Heart right ventricle (tissue), 16 donors: ENCODE measurements at regions not wholly inside any gene's neighbourhood (a gene's known extent, or its start where the extent isn't known, plus 50 kb on each side); places are given as distances from the start of the nearest gene placed in this dataset.
"Not testable (repeated sequence)": the region's sequence is repeated elsewhere in the genome, so short reads cannot be mapped to it uniquely, and the experiment has no call there.

Experiments used
- ATAC-seq, 8 donors: fragments of 200-7000 bp; cut with Tn5 transposase; one replicate each; pipeline ENCODE4 v1.9.1; 2020; ENCODE audit warnings: mild to moderate bottlenecking in 8 of 8, moderate library complexity in 8 of 8, moderate number of reproducible peaks in 1 of 8
- DNase-seq, 2 donors: peaks; one replicate each; pipeline ENCODE4 v3.0.0-alpha.2; 2020
- H3K27ac ChIP-seq, 10 donors: fragments of 200-600 bp; sonication (generic) in 2 of 10; one replicate each; pipeline versions ENCODE4 v1.5.0 to v1.8.0; 2020 to 2022; ENCODE audit warnings: mild to moderate bottlenecking in 3 of 10
- H3K27me3 ChIP-seq, 7 donors: fragments of 200-600 bp; one replicate each; pipeline ENCODE4 v1.8.0; 2021 to 2022; ENCODE audit warnings: mild to moderate bottlenecking in 2 of 7
- H3K36me3 ChIP-seq, 9 donors: fragments of 200-600 bp; sonication (generic) in 1 of 9; one replicate each; pipeline versions ENCODE4 v1.5.0 to v1.8.0; 2020 to 2022; ENCODE audit warnings: mild to moderate bottlenecking in 2 of 9
- H3K4me1 ChIP-seq, 9 donors: fragments of 200-600 bp; sonication (generic) in 1 of 9; one replicate each; pipeline versions ENCODE4 v1.5.0 to v1.8.0; 2020 to 2022; ENCODE audit warnings: mild to moderate bottlenecking in 4 of 9
- H3K4me3 ChIP-seq, 10 donors: fragments of 200-600 bp; sonication (generic) in 2 of 10; one replicate each; pipeline versions ENCODE4 v1.5.0 to v1.8.0; 2020 to 2022; ENCODE audit warnings: mild to moderate bottlenecking in 7 of 10, moderate library complexity in 2 of 10
- H3K9me3 ChIP-seq, 11 donors: fragments of 200-600 bp in 10 of 11; sonication (generic) in 2 of 11; one replicate each; pipeline versions ENCODE4 v1.5.0 to v1.8.0; 2013 to 2022; ENCODE audit warnings: mild to moderate bottlenecking in 2 of 11, control low read depth in 1 of 11, moderate library complexity in 1 of 11
- CTCF ChIP-seq, 9 donors: fragments of 200-600 bp; sonication (generic) in 2 of 9; IDR thresholded peaks; one replicate each; pipeline versions ENCODE4 v1.5.0 to v1.8.0; 2021 to 2022; ENCODE audit warnings: antibody characterized with exemption in 9 of 9, mild to moderate bottlenecking in 5 of 9, moderate library complexity in 1 of 9
- WGBS, 2 donors: extraction: QIAGEN DNeasy Blood & Tissue Kit; methylation state at CpG; one replicate each; pipeline ENCODE4 v1.1.7; 2013; ENCODE audit warnings: inconsistent platforms in 1 of 2; 5-methylcytosine and 5-hydroxymethylcytosine counted together
- intact Hi-C, 10 donors: fragments of 100-400 bp; cut with DNase I; formaldehyde crosslinking; loops; one replicate each; pipeline versions ENCODE4 v1.11.1 to v1.14.2; 2022
- donor health status: Arrhythmogenic right ventricular cardiomyopathy.
- donor health status: ischemic (EF 13 %, LVEDD 7.1; RV severe dilation, severe dysfunction).
- donor health status: healthy with polysubstance abuse.
- donor health status: DM: no; HTN: yes; CAD: no.
- donor health status: DM: no; HTN: no; CAD: no.
- donor health status: ischemic (EF 25% LVEDD 6.9; RV normal size, moderate dysfunction).
- donor health status: ischemic (EF 25% LVEDD 5.7; RV mildly dilated, moderate dysfunction).
- donor health status: healthy.
- donor health status: DM: yes; HTN: yes; CAD: no.
- donor health status: Ischemic cardiomyopathy.
- donor health status: ischemic (EF 35%, LVEDD 5.7; RV mildly dilated, moderate dysfunction).
- donor health status: nonischemic (EF 11% LVEDD 7.7; RV severe dilation, severe dysfunction).
- donor health status: DM: yes; HTN: yes; CAD: no.
- donor health status: PGD.
- donor health status: ischemic (EF 29% LVEDD 5.4; RV normal size, mild dysfunction).
- donor health status: nonischemic (EF 23%, LVEDD 6.1; RV moderate dilation, normal function).

- 89 to 95% methylated on average over 2 of the region's 2 CpGs for WGBS, 2 donors
- no peak for ATAC-seq
- Histone ChIP-seq H3K27me3 (no peaks in the 10 kb centered on the region), H3K4me3 (no peak overlapping the region), H3K27ac (no peak overlapping the region), H3K36me3 (no peaks in the 10 kb centered on the region), H3K9me3 (peaks cover 0 to 67% (median 0%) of the 10 kb centered on the region in 11 donors), H3K4me1 (no peaks in the 10 kb centered on the region)
- DNase-seq, result no peak
- no peak for TF ChIP-seq CTCF (IDR thresholded peaks at IDR 0.05)
- intact Hi-C loops, result no loop called here
Measured at GRCh38 chr19:23560051-23560450, 127.0 kb downstream of the ZNF675 start.

DNA sequence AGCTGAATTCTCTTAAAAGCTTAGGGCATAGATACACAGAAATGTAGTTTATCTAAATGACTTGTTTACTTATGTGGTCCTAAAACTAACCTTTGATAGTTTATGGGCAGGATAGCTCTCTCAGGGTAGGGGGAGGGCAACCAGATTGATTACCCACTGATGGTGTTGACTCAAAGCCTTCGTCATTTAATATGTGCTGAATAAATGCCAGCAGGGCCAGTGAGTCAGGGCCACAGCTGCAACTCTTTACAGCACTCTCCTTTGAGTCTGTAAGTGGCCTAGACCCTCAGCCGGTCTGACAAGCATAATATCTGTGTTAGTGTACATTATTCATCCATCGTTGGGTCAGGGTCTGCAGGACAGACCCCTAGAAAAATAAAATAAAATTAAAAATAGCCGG lies 128.5 kb downstream of the ZNF675 start:
- no peak overlapping the region for H3K27ac ChIP-seq
- peaks cover 0 to 57% (median 0%) of the 10 kb centered on the region in 11 donors for H3K9me3 ChIP-seq
- TF ChIP-seq CTCF (IDR thresholded peaks at IDR 0.05), result no peak
- H3K4me1 ChIP-seq, result no peaks in the 10 kb centered on the region
- H3K27me3 ChIP-seq, result no peaks in the 10 kb centered on the region
- H3K4me3 ChIP-seq, result no peak overlapping the region
- H3K36me3 ChIP-seq, result no peaks in the 10 kb centered on the region
- ATAC-seq (no peak), DNase-seq (no peak)
- WGBS, 2 donors, result 71 to 73% methylated on average over 4 of the region's 4 CpGs
- intact Hi-C loops, result no loop called here

DNA sequence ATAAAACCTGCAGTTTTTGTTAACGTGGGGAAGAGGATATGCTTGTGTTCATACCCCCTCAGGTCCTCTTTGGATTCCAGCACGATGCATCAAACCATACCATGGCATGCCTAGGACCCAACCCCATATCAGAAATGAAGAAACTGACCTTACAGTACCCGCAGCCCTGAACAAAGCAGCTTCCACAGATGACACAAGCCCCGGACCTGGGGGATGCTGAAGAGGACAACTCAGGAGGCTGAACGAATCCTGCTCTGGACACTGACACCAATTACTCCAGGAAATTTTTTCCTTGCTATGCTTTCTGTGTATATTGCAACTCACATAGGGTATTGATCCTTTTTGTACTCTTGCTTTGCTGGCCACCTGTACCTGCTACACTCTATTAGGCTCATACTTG lies 129.6 kb downstream of the ZNF675 start:
- Histone ChIP-seq H3K4me1 (no peaks in the 10 kb centered on the region), H3K27ac (no peak overlapping the region), H3K36me3 (no peaks in the 10 kb centered on the region), H3K4me3 (no peak overlapping the region), H3K27me3 (no peaks in the 10 kb centered on the region), H3K9me3 (peaks cover 0 to 46% (median 0%) of the 10 kb centered on the region in 11 donors)
- DNase-seq, result no peak
- ATAC-seq, result no peak
- no peak for TF ChIP-seq CTCF (IDR thresholded peaks at IDR 0.05)
- intact Hi-C loops, result no loop called here
- WGBS, 2 donors, result 76% methylated on average over 5 of the region's 5 CpGs

DNA sequence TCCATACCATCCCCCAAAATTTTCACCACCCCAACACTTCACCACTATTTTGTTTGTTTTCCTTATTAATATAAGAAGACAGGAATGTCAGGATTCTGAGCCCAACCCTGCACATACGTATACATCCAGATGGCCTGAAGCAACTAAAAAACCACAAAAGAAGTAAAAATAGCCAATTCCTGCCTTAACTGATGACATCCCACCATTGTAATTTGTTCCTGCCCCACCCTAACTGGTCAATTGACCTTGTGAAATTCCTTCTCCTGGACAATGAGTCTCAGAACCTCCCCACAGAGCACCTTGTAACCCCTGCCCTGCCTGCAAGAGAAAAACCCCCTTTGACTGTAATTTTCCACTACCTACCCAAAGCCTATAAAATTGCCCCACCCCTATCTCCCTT lies 132.5 kb downstream of the ZNF675 start:
- no peaks in the 10 kb centered on the region for H3K27me3 ChIP-seq
- H3K36me3 ChIP-seq, result no peaks in the 10 kb centered on the region
- DNase-seq, result no peak
- peaks cover 0 to 31% (median 0%) of the 10 kb centered on the region in 11 donors for H3K9me3 ChIP-seq
- no peaks in the 10 kb centered on the region for H3K4me1 ChIP-seq
- no peak overlapping the region for H3K4me3 ChIP-seq
- WGBS, 2 donors, result 63 to 74% methylated on average over 1 of the region's 1 CpG
- intact Hi-C loops, result no loop called here
- ATAC-seq, result no peak
- no peak overlapping the region for H3K27ac ChIP-seq
- no peak for TF ChIP-seq CTCF (IDR thresholded peaks at IDR 0.05)

- ATAC-seq, H3K4me1 ChIP-seq, DNase-seq, H3K9me3 ChIP-seq, H3K27ac ChIP-seq, H3K4me3 ChIP-seq, H3K36me3 ChIP-seq, intact Hi-C loops, H3K27me3 ChIP-seq: not testable (repeated sequence)
- 68 to 72% methylated on average over 2 of the region's 2 CpGs for WGBS, 2 donors
Measured at GRCh38 chr19:23550102-23550501, 136.9 kb downstream of the ZNF675 start.
